NCI-H128 (cell line): ENCODE measurements at regions not wholly inside any gene's neighbourhood (a gene's known extent, or its start where the extent isn't known, plus 50 kb on each side); places are given as distances from the start of the nearest gene placed in this dataset.
"Not testable (repeated sequence)": the region's sequence is repeated elsewhere in the genome, so short reads cannot be mapped to it uniquely, and the experiment has no call there.

Source experiments
- DNase-seq: peaks from one replicate; lab custom pipeline; 2025; ENCODE audit not compliant: unreplicated experiment; lab: John Stamatoyannopoulos, UW

DNA sequence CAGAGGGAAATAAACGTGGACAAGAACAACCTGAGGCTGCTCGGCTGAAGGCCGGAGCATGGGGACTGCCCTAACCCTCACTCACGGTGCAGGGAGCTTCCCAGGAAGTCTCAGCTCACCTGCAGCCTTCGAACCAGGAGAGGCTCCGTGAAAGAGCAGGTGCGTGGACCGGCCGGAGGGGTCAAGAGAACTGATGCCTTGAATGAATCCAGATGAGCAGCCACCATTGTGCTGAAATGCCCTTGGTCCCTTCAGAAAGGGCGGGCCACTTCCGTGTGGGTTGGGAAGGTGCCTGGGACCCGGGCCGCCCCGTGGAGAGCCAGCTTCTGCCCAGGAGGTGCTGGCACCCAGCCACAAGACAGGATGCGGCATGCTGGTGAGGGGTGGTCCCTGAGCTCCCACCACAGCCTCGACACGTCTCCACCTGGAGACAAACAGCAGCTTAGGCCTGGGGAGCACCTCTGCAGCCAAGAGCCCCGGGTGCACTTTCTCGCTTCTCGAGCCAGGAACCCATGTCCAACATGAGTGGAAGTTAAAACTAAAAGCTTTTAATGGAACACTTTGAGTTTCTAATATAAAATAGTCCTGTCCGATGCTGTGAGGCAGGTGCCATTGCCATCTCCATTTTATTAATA lies 83.5 kb downstream of the TTLL2 start:
- no peak for DNase-seq

DNA sequence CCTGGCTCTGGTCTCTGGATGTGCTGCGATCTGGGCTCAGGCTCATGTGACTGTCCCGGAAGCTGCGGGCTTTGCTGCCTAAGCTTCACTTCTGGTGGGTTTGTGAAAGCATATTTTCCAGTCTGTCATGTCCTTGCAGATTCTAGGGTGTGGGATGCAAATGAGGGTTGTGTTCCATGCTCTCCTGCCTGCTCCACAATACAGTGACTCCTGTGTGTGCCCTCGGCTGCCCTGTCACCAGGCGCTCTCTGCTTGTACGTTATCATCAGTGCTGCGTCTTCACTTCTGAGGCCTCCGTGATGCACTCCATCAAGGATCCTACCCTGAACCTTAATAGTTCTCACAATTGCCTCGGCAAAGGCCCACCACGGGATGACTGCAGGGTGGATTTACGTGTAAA lies 84.2 kb downstream of the TTLL2 start:
- no peak for DNase-seq

- DNase-seq: no peak
Observed at GRCh38 chr6:167409694-167410093, 84.8 kb downstream of the TTLL2 start.

DNA sequence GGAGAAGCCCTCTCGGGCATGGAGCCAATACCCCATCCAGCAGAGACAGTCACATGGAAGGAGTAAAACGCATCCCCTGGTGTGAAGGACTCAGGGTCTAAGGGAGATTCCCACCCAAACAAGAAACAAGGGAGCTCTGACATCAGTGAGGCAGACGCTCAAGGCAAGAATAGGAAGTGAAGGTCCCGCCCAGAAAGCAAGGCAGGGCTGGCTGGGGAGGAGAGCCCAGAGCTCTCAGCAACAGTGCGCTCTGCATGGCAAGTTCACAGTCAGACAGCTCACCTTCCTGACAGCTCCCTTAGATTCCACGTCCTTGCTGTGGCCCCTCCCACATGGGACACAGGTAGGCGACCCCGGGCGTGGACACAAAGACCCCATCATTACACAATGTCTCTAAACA lies 85.6 kb downstream of the TTLL2 start:
- DNase-seq: no peak

DNA sequence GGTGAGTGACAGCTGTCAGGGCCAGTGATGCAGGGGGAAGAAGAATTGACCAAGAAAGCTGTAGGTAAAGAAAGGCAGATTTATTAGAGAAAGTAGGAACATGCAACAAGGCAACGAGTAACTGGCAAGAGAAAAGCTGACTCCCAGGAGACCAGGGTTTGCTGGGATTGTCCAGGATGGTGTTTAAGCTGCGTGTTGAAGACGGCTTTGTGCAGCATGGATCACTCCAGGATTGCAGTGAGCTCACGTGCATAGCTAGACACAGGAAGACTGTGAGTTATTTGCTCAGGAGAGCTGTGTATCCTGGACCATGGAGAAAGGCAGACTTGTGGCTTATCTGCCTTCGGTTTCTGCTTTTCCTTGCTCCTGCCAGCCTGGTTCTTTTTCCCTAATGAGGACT lies 87.6 kb downstream of the TTLL2 start:
- DNase-seq: no peak

DNA sequence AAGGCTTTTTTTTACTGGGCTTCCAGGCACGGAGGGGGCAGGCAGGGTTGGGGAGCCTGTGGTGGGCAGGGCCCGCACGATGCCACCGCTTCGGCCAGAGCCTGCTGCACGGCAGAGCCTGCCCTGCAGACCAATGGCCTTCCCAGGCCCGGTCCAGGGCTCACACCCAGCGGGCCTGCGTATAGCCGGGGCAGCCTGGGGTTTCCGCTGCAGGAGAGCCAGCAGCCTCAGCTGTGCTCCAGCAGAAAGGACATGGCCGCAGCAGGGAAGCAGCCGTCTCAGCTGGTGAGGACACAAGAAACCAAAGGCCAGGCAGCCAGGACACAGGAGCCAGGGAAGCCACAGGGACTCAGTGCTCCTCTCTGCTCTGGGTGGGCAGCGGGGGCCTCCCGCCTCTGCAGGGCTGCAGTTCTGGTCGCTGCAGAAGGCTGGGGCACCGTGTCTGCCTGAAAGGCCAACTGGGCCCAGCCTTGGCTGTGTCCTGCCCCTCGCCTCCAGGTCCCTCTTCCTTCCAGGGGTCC lies 90.6 kb downstream of the TTLL2 start:
- DNase-seq: no peak

GRCh38 chr6:167416676-167417430 lies 92.0 kb downstream of the TTLL2 start:
- DNase-seq: no peak

DNA sequence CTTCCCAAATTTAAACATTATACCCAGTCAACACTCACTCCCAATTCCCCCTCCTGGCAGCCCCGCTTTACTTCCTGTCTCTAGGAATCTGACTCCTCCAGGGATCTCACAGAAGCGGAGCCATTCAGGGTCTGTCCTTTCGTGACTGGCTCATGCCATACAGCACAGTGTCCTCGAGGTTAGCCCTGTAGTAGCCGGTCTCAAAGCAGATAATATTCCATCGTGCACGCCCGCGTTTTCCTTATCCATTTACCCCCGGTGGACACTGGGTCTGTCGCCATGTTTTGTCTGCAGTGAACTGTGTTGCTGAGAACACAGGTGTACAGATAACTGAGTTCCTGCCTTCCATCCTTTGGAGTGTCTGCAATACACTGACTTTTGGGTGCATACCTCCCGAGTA lies 95.3 kb downstream of the TTLL2 start:
- DNase-seq: no peak

DNA sequence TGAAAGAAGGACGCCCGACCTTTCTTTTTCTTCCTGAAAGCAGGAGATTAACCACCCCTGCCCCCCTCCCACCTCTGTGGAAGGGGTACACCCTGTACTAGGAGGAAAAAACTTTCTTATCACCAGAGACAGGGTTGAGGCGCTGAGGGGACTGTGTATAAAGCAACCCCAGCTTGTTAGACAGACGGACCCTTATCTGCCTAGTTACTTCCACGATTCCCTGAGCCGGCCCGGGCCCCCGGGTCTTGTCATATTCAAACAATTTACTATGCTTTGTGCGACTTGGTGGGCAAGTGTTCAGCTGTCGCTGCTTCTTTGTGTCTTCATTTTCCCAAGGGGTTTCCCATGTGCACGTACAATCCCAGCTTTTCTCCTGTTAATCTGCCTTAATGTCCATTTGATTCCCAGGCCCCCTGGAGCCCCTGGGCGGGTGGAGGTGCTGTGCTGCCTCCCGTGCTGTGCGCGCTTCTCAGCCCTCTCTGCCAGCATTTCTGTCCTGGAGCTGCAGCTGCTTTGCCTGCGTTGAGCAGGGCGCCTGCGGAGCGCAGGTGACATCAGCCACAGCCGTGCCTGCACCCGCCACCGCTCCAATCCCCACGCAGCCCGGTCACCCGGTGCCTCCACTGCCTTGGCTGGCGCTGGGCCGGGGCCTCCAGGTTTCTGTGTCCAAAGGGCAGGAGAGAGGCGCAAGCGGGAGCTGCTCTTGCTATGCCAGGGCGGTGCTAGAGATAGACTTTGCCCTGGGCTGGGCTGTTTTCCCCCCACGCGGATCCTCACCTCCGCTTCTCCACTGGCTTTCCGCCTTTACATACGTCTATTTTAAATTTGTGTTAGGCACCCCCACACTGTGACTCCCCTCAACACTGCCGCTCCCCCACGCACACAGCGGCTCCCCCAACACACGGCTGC lies 96.2 kb downstream of the TTLL2 start:
- DNase-seq: no peak

DNA sequence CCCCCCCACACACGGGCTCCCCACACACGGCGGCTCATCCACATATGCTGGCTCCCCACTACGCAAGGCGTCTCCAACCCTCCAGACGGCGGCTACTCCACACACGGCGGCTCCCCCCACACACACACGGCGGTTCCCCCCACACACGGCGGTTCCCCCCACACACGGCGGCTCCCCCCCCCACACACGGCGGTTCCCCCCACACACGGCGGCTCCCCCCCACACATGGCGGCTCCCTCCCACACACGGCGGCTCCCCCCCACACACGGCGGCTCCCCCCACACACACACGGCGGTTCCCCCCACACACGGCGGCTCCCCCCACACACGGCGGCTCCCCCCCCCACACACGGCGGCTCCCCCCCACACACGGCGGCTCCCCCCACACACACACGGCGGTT lies 97.1 kb downstream of the TTLL2 start:
- not testable (repeated sequence) for DNase-seq

DNA sequence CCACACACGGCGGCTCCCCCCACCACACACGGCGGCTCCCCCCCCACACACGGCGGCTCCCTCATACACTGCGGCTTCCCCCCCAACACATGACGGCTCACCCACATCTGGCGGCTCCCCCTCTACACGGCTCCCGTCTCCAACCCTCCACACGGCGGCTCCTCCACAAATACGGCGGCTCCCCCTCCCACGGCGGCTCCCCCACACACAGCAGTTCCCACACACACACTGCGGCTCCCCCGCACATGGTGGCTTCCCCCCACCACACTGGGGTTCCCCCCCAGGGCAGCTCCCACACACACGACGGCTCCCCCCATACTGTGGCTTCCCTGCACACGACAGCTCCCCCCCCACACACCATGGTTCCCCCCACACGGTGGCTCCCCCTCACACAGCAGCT lies 98.0 kb downstream of the TTLL2 start:
- DNase-seq: no peak

- DNase-seq: no peak
Observed at GRCh38 chr6:167424060-167424673, 99.3 kb downstream of the TTLL2 start.

- no peak for DNase-seq
Observed at GRCh38 chr6:167424700-167425099, 99.8 kb downstream of the TTLL2 start.

DNA sequence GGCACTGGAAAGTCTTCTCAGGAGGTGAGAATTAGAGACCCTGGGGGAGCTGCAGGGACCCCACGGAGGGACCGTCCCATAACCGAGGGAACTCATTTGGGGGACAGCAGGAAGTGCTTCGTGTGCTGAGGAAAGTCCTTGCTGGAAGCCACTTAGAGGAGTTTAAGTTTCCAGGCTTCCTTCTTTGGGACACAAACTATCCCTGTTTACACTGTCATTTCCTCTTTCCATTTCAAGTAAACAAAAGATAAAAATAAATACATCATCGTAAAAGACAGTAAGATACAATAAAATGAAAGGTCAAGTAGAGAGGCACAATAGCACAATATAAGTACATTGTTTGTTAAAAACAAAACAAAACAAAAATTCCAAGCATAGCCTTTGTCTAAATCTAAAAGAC lies 101.2 kb downstream of the TTLL2 start:
- DNase-seq: no peak

DNA sequence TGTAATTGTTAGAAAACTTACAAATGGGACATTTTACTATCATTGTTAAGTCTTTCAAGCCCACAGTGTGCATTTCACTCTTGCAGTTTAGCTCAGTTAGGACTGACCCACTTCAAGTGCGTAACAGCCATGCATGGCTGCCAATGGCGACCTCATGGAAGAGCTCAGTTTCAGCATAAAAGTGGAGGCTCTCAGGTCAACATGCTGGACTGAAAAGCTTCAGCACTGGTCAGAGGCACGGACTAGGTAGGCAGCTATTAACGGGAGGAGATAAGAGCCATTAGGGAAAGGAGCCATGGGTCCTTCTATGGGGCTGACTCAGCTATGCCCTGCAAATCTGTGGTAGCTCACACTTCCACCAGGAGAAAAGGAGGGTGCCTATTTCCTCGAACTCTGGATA lies 101.8 kb downstream of the TTLL2 start:
- no peak for DNase-seq

DNA sequence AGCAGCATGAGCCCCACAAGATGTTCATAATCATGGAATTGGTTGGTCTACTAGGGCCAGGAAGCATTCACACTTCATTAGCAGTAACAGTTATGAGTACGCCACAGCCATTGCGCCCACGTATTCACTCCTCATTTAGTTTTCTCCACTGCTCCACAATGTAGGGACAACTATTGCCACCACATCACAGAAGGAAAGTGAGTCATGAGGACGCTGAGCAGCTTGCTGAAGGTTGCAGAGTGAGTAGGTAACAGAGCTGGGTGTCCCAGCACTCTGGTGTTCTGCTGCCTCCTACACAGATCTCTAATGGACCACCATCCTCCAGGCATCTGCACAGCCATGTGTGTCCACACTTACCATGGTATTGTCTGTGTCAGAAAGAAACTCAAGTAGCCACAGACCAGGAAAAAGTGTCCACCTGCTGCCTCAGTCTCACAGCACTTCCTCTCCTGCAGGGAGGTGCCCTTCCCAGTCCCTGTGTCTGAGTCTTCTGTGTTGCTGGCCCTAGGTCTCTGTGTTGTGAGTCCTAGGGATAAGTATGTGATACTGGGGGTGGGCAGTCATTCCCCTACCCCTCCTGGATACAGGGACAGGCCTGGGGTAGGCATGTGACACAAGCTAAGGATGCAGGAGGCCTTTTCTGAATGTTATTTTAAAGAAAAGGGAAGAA lies 103.9 kb downstream of the TTLL2 start:
- no peak for DNase-seq

DNA sequence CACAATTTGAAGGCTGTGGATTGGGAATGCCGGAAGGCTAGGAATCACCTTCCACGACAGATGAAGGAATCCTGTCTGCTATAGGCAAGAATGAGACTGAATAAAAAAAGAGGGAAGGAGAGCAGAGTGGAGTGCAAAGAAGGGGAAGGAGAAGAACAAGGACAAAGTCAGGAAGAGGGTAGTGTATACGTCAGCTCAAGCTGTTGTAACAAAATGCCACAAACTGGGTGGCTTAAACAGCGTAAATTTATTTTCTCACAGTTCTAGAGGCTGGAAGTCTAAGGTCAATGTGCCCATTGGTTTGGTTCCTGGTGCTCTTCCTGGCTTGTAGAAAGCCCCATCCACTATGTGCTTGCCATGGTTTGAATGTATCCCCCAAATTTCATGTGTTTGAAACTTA lies 104.5 kb downstream of the TTLL2 start:
- DNase-seq: no peak

- DNase-seq: no peak
Observed at GRCh38 chr6:167435209-167435728, 110.4 kb downstream of the TTLL2 start.

- no peak for DNase-seq
Observed at GRCh38 chr6:167437888-167438484, 113.1 kb downstream of the TTLL2 start.

GRCh38 chr6:167441715-167442206 lies 116.9 kb downstream of the TTLL2 start:
- DNase-seq: peak; percentile 8
